HG03378 (cell line): ENCODE measurements at regions not wholly inside any gene's neighbourhood (a gene's known extent, or its start where the extent isn't known, plus 50 kb on each side); places are given as distances from the start of the nearest gene placed in this dataset.

Experiments used
- ATAC-seq: cut with Tn5 transposase; IDR thresholded peaks from one replicate; pipeline ENCODE4 v1.9.1; 2021; ENCODE audit warnings: mild to moderate bottlenecking, moderate library complexity; ENCODE audit not compliant: unreplicated experiment

GRCh38 chr20:4095639-4096038 lies 53.0 kb upstream of the SMOX start:
- ATAC-seq = no peak

DNA sequence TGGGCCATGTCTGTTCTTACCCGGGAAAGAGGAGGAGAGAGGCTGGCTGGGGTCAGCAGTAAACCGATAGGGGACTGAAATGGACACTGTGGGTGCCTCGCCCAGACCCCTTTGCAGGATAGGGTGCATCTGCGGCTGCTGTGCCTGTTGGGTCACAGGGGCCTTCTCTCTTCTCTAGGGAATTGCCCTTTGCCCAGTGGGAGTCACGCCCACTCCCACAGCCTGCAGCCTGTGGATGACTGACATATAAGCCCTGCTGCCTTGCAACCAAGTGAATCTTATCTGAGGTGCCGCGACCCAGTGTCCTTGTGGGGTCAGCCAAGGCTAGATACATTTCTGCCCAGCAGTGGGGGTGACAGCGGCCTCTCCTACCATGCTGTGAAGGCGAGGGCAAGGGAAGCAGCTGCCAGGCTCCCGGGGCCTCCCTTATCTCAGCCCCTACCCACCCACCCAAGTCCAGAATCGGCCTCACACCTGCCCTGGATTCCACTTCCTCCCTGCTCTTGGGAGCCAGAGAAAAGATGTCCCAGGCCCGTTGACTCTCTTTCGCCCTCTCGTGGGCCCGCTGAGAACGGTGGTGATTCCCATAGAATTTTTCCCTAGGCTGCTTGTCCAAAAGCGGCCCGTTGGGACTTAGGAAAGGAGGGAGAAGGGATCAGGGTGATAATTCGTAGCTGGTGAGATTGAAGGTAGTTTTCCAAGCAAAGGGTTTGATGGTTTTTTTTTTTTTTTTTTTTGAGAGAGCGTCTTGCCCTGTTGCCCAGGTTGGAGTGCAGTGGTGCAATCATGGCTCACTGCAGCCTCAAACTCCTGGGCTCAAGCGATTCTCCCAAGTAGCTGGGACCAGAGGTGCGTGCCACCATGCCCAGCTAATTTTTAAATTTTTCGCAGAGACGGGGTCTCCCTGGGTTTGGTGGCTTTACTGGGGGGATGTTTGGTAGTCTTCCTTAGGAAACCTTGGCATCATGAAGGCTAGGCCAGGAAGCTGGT lies 56.8 kb upstream of the SMOX start:
- ATAC-seq = no peak

- no peak for ATAC-seq
Measured at GRCh38 chr20:4090756-4091489, 57.7 kb upstream of the SMOX start.

- no peak for ATAC-seq
Measured at GRCh38 chr20:4089756-4090487, 58.7 kb upstream of the SMOX start.

DNA sequence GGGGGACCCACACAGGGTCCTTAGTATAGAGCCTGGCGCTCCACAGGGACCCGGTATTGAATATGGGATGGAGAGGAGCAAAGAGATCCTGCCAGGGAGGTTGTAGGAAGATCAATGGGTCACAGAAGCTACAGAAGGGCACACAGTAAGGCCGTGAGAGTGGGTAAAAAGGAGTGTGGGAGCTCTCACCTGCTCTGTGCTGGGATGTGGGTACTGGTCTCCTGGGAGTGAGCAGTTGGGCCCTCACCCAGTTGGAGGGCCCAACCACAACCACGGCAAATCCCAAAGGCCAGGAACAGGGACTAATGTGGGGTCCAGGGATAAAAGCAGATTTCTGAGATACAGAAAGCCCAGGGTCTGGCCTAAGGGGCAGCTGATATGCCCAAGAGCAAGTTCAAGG lies 59.9 kb upstream of the SMOX start:
- ATAC-seq = no peak

DNA sequence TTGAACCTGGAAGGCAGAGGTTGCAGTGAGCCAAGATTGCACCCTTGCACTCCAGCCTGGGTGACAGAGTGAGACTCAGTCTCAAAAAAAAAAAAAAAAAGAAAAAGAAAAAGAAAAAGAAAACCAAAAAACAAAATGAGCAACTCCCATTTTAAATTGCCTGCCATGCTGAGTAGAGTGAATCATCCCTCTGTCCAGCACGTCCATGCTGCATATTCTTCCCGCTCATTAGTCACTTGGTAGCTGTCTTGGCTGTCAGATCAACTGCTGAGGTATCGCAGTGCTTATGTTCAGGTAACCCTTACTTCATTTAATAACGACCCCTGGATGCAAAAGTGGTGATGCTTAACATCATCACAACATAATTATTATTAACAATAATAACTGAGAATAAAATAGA lies 60.7 kb upstream of the SMOX start:
- no peak for ATAC-seq

DNA sequence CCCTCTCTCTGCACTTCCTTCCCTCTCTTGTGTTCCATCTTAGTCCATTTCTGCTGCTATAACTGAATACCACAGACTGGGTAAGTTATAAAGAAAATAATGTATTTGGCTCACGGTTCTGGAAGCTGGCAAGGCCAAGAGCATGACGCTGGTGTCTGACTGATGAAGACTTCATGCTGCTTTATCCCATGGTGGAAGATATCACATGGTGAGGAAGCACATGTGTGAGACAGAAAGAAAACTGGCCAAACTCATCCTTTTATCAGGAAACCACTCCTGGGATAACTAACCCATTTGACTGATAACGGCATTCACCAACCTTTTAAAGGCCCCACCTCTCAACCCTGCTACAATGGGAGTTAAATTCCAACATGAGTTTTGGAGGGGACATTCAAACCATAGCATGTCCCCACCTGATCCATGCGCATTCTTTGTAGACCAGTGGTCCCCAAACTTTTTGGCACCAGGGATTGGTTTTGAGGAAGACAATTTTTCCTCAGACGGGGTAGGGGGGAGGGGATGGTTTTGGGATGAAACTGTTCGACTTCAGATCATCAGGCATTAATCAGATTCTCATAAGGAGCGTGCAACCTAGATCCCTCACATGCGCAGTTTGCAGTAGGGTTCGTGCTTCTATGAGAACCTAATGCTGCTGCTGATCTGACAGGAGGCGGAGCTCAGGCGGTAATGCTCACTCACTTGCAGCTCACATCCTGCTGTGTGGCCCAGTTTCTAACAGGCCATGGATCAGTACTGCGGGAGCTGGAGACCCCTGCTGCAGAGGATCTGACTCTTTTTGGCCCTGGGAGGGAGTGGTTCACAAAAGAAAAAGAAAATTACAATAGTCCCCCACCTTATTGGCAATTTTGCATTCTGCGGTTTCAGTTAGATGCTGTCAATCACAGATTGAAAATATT lies 61.6 kb upstream of the SMOX start:
- no peak for ATAC-seq

GRCh38 chr20:4084721-4085120 lies 63.9 kb upstream of the SMOX start:
- no peak for ATAC-seq

GRCh38 chr20:4084096-4084495 lies 64.5 kb upstream of the SMOX start:
- ATAC-seq = no peak

GRCh38 chr20:4083098-4083865 lies 65.3 kb upstream of the SMOX start:
- ATAC-seq = no peak

GRCh38 chr20:4082406-4083097 lies 66.1 kb upstream of the SMOX start:
- peak; percentile 53 for ATAC-seq

DNA sequence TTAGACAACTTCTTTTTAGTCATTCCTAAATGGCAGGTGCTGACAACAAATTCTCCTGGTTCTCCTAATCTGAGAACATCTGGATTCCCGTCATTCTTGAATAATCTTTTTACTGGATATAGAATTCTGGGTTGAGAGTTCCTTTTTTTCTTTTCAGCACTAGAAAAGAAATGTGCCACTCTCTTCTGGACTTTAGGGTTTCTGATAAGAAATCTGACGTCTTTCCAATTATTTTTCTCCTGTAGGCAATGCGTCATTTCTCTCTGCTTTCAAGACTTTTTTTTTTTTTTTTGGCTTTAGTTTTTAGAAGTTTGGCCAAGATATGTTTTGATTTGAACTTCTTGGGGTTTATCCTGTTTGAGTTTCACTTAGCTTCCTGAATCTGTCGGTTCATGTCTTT lies 66.1 kb upstream of the RNF24 start:
- ATAC-seq = no peak

GRCh38 chr20:4076671-4077070 lies 61.3 kb upstream of the RNF24 start:
- no peak for ATAC-seq

GRCh38 chr20:4076033-4076432 lies 60.7 kb upstream of the RNF24 start:
- no peak for ATAC-seq

DNA sequence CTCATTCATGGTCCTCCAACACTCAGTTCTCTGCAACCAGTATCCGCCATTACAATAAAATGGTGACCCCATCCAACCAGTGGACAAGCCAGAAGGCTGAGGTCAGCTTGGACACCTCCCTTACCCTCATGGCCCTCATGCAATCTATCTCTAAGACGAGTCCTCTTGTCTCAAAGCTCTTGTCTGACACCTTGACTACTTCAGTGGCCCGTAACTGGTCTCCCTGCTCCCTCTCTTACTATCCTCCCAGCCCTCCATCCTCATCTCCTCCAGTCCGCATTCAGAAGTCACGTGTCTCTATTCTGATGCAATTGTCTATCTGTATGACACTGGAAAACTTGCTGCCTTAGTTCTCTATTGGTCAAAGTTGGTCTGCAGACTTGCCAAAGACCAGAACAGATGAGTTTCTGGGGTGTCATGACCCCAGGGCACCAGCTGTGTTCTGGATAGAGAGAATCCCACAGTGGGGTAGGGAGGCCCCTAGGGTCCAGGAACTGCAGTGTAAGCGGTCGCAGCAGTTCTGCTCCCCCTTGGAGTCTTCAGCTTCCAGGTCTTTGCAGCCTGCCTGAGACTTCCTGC lies 59.6 kb upstream of the RNF24 start:
- no peak for ATAC-seq

DNA sequence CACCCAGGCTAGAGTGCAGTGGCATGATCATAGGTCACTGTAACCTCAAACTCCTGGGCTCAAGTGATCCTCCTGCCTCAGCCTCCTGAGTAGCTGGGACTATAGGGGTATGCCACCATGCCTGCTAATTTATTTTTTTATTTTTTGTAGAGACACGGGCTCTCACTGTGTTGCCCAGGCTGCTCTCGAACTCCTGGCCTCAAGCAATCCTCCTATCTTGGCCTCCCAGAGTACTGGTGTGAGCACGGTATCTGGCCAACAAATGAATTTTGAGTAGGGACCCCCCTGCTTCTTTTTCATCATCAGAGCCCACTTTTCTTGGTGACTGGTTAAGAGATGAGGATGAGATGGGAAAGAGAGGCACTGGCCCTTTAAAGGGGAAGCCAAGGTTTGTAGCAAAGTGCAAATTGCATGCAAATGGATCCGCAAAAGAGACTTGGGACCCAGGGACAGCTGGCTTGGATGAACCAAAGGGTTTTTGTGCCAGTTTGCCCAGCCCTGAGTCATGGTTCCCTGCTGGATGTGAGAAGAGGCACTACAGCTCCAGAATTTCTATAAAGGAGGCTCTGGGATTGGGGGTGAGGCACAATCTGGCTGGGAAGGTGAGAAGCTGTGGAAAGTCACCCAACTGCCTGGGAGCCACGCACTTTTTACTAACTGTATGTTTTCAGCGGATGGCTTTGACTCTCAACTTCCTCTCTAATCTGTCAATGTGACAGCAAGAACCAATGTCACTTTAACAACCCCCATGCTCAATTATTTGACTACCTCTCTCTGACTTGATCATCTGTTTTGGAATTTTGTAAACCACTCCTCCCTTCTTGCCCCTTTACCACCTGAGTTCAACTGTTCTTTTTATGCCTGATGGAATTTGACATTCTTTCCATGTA lies 58.7 kb upstream of the RNF24 start:
- no peak for ATAC-seq

DNA sequence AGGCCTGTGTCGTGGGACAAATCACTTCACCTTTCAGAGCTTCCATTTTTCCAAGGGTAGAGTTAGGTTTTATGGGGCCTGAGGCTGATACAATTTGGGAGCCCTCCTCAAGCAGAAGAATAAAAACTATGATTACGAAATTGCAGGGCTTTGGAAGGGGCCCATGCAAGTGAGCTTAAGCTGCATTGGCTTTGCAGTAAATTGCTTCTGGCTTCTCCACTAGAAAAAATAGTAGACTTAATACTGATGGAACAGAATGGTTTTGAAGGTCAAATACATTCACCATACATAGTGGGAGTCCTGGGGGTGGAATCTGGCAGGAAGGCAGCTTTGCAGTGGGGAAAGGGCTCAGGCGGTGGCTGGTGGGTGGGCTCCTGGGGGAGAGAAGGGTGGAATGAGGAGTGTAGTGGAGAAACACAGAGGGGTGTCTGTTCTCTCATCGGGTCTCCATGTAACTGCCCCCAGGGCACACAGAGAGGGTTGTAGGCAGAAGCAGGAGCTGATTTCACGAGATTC lies 55.9 kb upstream of the RNF24 start:
- no peak for ATAC-seq
